AG04449 (cell line): ENCODE measurements at regions not wholly inside any gene's neighbourhood (a gene's known extent, or its start where the extent isn't known, plus 50 kb on each side); places are given as distances from the start of the nearest gene placed in this dataset.
A peak's percentile ranks its signal among the peaks of the same experiment; 100 is the strongest.

Experiments used
- CTCF ChIA-PET: fragments of 350-600 bp; formaldehyde crosslinking; extraction: SDS; loops from one replicate; lab custom pipeline; 2021; ENCODE audit warnings: antibody characterized with exemption; lab: Yijun Ruan, JAX
- POLR2A ChIA-PET: fragments of 400-600, 350-600 bp; formaldehyde crosslinking; extraction: SDS; loops from one replicate; lab custom pipeline; 2020; ENCODE audit warnings: antibody characterized with exemption, inconsistent platforms; lab: Yijun Ruan, JAX
- DNase-seq: peaks from one replicate; pipeline ENCODE4 v3.0.0-alpha.2; 2010; ENCODE audit warnings: low read depth, low spot score
- H3K4me3 ChIP-seq: 2 replicates; pipeline ENCODE4 v1.5.1; 2011; ENCODE audit warnings: low read depth, mild to moderate bottlenecking, control low read depth, low read length
- CTCF ChIP-seq: IDR thresholded peaks from one replicate; pipeline ENCODE4 v1.5.1; 2011; ENCODE audit warnings: mild to moderate bottlenecking, moderate library complexity, low read length, control low read depth, inconsistent platforms; ENCODE audit not compliant: insufficient read depth; ENCODE audit errors: missing control alignments

- DNase-seq, result no peak
- no peak overlapping the region for H3K4me3 ChIP-seq
- ChIA-PET CTCF (interaction anchor here (1.2 to 1.7 kb wide), 5 partner anchors 112 to 1515 kb away, joined by 3 to 5 read pairs (median 4); no protein-coding TSS in a partner anchor), POLR2A (no interaction called here)
- TF ChIP-seq CTCF, result peak; percentile 25
Measured at GRCh38 chr1:163561580-163562295, 240.0 kb downstream of the NUF2 start.

GRCh38 chr1:163562355-163562754 is 240.6 kb downstream of the NUF2 start:
- H3K4me3 ChIP-seq, result no peak overlapping the region
- TF ChIP-seq CTCF, result no peak
- DNase-seq, result no peak
- CTCF ChIA-PET, result interaction anchor here (1.2 to 1.7 kb wide), 5 partner anchors 111 to 1514 kb away, joined by 3 to 5 read pairs (median 4); no protein-coding TSS in a partner anchor
- POLR2A ChIA-PET, result no interaction called here

GRCh38 chr1:163565166-163565565 is 243.4 kb downstream of the NUF2 start:
- ChIA-PET CTCF (no interaction called here), POLR2A (no interaction called here)
- no peak for TF ChIP-seq CTCF
- DNase-seq, result no peak
- no peak overlapping the region for H3K4me3 ChIP-seq

- no peak for DNase-seq
- no peak for TF ChIP-seq CTCF
- ChIA-PET CTCF (no interaction called here), POLR2A (no interaction called here)
- no peak overlapping the region for H3K4me3 ChIP-seq
Measured at GRCh38 chr1:163570071-163570470, 248.3 kb downstream of the NUF2 start.

GRCh38 chr1:163571950-163572349 is 250.2 kb downstream of the NUF2 start:
- ChIA-PET CTCF (no interaction called here), POLR2A (no interaction called here)
- no peak for DNase-seq
- TF ChIP-seq CTCF, result no peak
- H3K4me3 ChIP-seq, result no peak overlapping the region

- no peak for DNase-seq
- CTCF ChIA-PET, result no interaction called here
- POLR2A ChIA-PET, result no interaction called here
- no peak for TF ChIP-seq CTCF
- no peak overlapping the region for H3K4me3 ChIP-seq
Measured at GRCh38 chr1:163574119-163574518, 252.4 kb downstream of the NUF2 start.
